ENCODE measurements at regions not wholly inside any gene's neighbourhood (a gene's known extent, or its start where the extent isn't known, plus 50 kb on each side); places are given as distances from the start of the nearest gene placed in this dataset.

- TF ChIP-seq REPIN1 (tag by site-specific recombination; IDR thresholded peaks at IDR 0.05; ENCODE audit: low read depth) (no peak), ZNF558 (tag by site-specific recombination; IDR thresholded peaks at IDR 0.05) (no peak), ZNF138 (tag by site-specific recombination; IDR thresholded peaks at IDR 0.05; ENCODE audit: borderline replicate concordance) (no peak), ATF2 (tag by site-specific recombination; IDR thresholded peaks at IDR 0.05; ENCODE audit: low read depth) (no peak)
- TF ChIP-seq, protein P1, sequence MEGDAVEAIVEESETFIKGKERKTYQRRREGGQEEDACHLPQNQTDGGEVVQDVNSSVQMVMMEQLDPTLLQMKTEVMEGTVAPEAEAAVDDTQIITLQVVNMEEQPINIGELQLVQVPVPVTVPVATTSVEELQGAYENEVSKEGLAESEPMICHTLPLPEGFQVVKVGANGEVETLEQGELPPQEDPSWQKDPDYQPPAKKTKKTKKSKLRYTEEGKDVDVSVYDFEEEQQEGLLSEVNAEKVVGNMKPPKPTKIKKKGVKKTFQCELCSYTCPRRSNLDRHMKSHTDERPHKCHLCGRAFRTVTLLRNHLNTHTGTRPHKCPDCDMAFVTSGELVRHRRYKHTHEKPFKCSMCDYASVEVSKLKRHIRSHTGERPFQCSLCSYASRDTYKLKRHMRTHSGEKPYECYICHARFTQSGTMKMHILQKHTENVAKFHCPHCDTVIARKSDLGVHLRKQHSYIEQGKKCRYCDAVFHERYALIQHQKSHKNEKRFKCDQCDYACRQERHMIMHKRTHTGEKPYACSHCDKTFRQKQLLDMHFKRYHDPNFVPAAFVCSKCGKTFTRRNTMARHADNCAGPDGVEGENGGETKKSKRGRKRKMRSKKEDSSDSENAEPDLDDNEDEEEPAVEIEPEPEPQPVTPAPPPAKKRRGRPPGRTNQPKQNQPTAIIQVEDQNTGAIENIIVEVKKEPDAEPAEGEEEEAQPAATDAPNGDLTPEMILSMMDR (tag by site-specific recombination; IDR thresholded peaks at IDR 0.05) = no peak
Measured at GRCh38 chr9:103243553-103243952, 248.4 kb downstream of the CYLC2 start.
